Activated CD4-positive, alpha-beta memory T cell treated with anti-CD3 and anti-CD28 coated beads, Interleukin-2, amount 10 ng/mL, durations not matched to agents 7 days and 5 days (primary cell): ENCODE measurements at regions not wholly inside any gene's neighbourhood (a gene's known extent, or its start where the extent isn't known, plus 50 kb on each side); places are given as distances from the start of the nearest gene placed in this dataset.
"Not testable (repeated sequence)": the region's sequence is repeated elsewhere in the genome, so short reads cannot be mapped to it uniquely, and the experiment has no call there.

ENCODE experiments used
- CTCF ChIA-PET: fragments of 350-600 bp; sonication (Branson Sonifier 250); formaldehyde crosslinking; loops from one replicate; lab custom pipeline; 2021; ENCODE audit warnings: antibody characterized with exemption, inconsistent platforms; lab: Charles Lee
- POLR2A ChIA-PET: fragments of 350-600 bp; sonication (Branson Sonifier 250); formaldehyde crosslinking; loops from one replicate; lab custom pipeline; 2021; ENCODE audit warnings: antibody characterized with exemption; lab: Charles Lee
- DNase-seq: peaks from one replicate; pipeline ENCODE4 v3.0.0-alpha.2; 2020
- H3K27ac Mint-ChIP-seq: one replicate; pipeline ENCODE4 v1.8.0; 2021; ENCODE audit warnings: mild to moderate bottlenecking, mixed read lengths
- H3K27me3 Mint-ChIP-seq: one replicate; pipeline ENCODE4 v1.8.0; 2021; ENCODE audit warnings: mixed read lengths
- H3K36me3 Mint-ChIP-seq: one replicate; pipeline ENCODE4 v1.8.0; 2021; ENCODE audit warnings: low read depth, mixed read lengths
- H3K4me1 Mint-ChIP-seq: one replicate; pipeline ENCODE4 v1.8.0; 2021; ENCODE audit warnings: mixed read lengths
- H3K4me3 Mint-ChIP-seq: one replicate; pipeline ENCODE4 v1.8.0; 2021; ENCODE audit warnings: mild to moderate bottlenecking, mixed read lengths
- H3K9me3 Mint-ChIP-seq: one replicate; pipeline ENCODE4 v1.8.0; 2021; ENCODE audit warnings: mixed read lengths

- Mint-ChIP-seq H3K27me3 (no peaks in the 10 kb centered on the region), H3K4me3 (no peak overlapping the region), H3K36me3 (no peaks in the 10 kb centered on the region), H3K27ac (no peak overlapping the region), H3K4me1 (peaks cover 5% of the 10 kb centered on the region), H3K9me3 (no peaks in the 10 kb centered on the region)
- no peak for DNase-seq
- ChIA-PET CTCF (no interaction called here), POLR2A (no interaction called here)
Measured at GRCh38 chr3:4063916-4064574, 239.1 kb upstream of the SETMAR start.

- H3K36me3 Mint-ChIP-seq, result no peaks in the 10 kb centered on the region
- CTCF ChIA-PET, result no interaction called here
- H3K4me1 Mint-ChIP-seq, result no peaks in the 10 kb centered on the region
Measured at GRCh38 chr3:4065085-4065484, 238.1 kb upstream of the SETMAR start.

DNA sequence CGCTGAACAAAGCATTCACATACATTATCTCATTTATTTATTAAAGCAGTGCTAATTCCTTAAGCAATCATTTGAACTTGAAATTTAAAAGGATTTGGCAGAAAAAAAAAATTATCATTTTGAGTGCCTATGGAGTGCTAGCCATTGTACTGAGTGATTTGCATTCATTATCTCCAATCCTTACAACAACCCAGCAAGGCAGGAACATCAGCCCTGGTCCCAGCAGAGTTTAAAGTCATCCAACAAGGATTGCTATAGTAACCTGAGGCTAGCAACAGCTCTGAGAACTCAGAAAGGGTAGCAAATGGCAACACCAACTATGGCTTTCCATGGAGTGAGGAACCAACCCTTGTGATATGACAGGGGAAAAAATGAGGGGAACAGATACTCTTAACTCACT lies 237.6 kb upstream of the SETMAR start:
- Mint-ChIP-seq H3K9me3 (no peaks in the 10 kb centered on the region), H3K4me3 (no peak overlapping the region), H3K27ac (no peak overlapping the region), H3K27me3 (no peaks in the 10 kb centered on the region), H3K4me1 (no peaks in the 10 kb centered on the region), H3K36me3 (no peaks in the 10 kb centered on the region)
- ChIA-PET CTCF (no interaction called here), POLR2A (no interaction called here)
- no peak for DNase-seq

More at GRCh38 chr3:4065085-4065484, 238.1 kb upstream of the SETMAR start:
- POLR2A ChIA-PET, result no interaction called here
- no peak for DNase-seq
- H3K9me3 Mint-ChIP-seq, result no peaks in the 10 kb centered on the region
- no peak overlapping the region for H3K4me3 Mint-ChIP-seq
- no peaks in the 10 kb centered on the region for H3K27me3 Mint-ChIP-seq
- H3K27ac Mint-ChIP-seq, result no peak overlapping the region

DNA sequence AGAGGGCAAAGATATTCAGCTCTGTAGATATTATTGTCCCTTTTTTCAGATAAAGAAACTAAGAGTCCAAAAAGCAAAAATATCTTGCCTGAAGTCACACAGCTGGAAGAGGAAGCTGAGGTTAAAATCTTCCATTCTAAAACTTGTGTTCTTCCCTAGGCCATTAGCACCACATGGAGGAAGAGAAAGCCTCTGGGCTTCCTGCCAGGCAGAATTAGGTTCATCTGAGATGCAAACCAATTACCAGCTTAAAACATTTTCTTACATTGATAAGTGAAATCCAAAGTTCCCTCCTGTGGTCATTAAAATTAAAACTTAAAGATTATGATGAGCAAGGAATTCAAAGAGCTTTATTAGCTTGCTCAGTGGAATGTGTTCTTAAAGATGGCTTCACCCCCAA lies 235.3 kb upstream of the SETMAR start:
- H3K27ac Mint-ChIP-seq, result no peak overlapping the region
- H3K27me3 Mint-ChIP-seq, result no peaks in the 10 kb centered on the region
- CTCF ChIA-PET, result interaction anchor here (0.5 kb wide), 1 partner anchor 53 kb away, joined by 3 read pairs; no protein-coding TSS in a partner anchor
- H3K4me1 Mint-ChIP-seq, result no peaks in the 10 kb centered on the region
- POLR2A ChIA-PET, result no interaction called here
- no peaks in the 10 kb centered on the region for H3K36me3 Mint-ChIP-seq
- H3K4me3 Mint-ChIP-seq, result no peak overlapping the region
- peaks cover 8% of the 10 kb centered on the region for H3K9me3 Mint-ChIP-seq
- DNase-seq, result no peak

GRCh38 chr3:4069796-4070195 lies 233.4 kb upstream of the SETMAR start:
- Mint-ChIP-seq H3K36me3 (no peaks in the 10 kb centered on the region), H3K27me3 (no peaks in the 10 kb centered on the region), H3K4me3 (no peak overlapping the region), H3K27ac (no peak overlapping the region), H3K9me3 (peaks cover 8% of the 10 kb centered on the region), H3K4me1 (no peaks in the 10 kb centered on the region)
- no peak for DNase-seq
- CTCF ChIA-PET, result no interaction called here
- POLR2A ChIA-PET, result no interaction called here

- ChIA-PET POLR2A (no interaction called here), CTCF (no interaction called here)
- Mint-ChIP-seq H3K4me3 (no peak overlapping the region), H3K27ac (no peak overlapping the region), H3K36me3 (no peaks in the 10 kb centered on the region), H3K9me3 (peaks cover 8% of the 10 kb centered on the region), H3K27me3 (no peaks in the 10 kb centered on the region), H3K4me1 (no peaks in the 10 kb centered on the region)
- peak; percentile 31 for DNase-seq
Measured at GRCh38 chr3:4071481-4072184, 231.5 kb upstream of the SETMAR start.

DNA sequence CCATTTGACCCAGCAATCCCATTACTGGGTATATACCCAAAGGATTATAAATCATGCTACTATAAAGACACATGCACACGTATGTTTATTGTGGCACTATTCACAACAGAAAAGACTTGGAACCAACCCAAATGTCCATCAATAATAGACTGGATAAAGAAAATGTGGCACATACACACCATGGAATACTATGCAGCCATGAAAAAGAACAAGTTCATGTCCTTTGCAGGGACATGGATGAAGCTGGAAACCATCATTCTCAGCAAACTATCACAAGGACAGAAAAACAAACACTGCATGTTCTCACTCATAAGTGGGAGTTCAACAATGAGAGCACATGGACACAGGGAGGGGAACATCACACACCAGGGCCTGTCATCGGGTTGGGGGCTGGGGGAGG lies 225.9 kb upstream of the SETMAR start:
- CTCF ChIA-PET, H3K9me3 Mint-ChIP-seq, H3K4me1 Mint-ChIP-seq, POLR2A ChIA-PET, DNase-seq, H3K27me3 Mint-ChIP-seq, H3K36me3 Mint-ChIP-seq, H3K4me3 Mint-ChIP-seq, H3K27ac Mint-ChIP-seq: not testable (repeated sequence)

DNA sequence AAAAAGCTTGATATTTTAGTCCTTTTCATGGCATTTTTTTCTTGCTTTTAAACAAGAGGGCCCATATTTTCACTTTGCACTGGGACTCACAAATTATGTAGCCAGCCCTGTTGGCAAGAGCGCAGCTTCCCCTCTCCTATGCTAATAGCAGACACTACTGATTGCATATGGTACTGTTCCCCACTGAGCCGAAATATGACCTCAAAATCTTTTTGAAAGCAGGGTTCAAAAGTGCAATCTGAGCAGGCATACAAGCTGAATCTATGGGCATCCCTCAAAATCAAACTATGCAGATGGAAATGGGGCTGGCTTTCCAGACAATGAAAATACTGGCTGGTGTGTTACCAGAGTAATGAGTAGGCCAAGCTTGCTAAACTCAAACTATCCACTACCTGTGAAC lies 225.2 kb upstream of the SETMAR start:
- no peak overlapping the region for H3K27ac Mint-ChIP-seq
- CTCF ChIA-PET, result no interaction called here
- H3K4me1 Mint-ChIP-seq, result no peaks in the 10 kb centered on the region
- no peak overlapping the region for H3K4me3 Mint-ChIP-seq
- no peak for DNase-seq
- no peaks in the 10 kb centered on the region for H3K27me3 Mint-ChIP-seq
- POLR2A ChIA-PET, result no interaction called here
- no peaks in the 10 kb centered on the region for H3K36me3 Mint-ChIP-seq
- no peaks in the 10 kb centered on the region for H3K9me3 Mint-ChIP-seq

GRCh38 chr3:4078903-4079302 lies 224.3 kb upstream of the SETMAR start:
- Mint-ChIP-seq H3K27me3 (no peaks in the 10 kb centered on the region), H3K9me3 (no peaks in the 10 kb centered on the region), H3K27ac (no peak overlapping the region), H3K36me3 (no peaks in the 10 kb centered on the region), H3K4me1 (no peaks in the 10 kb centered on the region), H3K4me3 (no peak overlapping the region)
- CTCF ChIA-PET, result no interaction called here
- POLR2A ChIA-PET, result no interaction called here
- DNase-seq, result no peak

DNA sequence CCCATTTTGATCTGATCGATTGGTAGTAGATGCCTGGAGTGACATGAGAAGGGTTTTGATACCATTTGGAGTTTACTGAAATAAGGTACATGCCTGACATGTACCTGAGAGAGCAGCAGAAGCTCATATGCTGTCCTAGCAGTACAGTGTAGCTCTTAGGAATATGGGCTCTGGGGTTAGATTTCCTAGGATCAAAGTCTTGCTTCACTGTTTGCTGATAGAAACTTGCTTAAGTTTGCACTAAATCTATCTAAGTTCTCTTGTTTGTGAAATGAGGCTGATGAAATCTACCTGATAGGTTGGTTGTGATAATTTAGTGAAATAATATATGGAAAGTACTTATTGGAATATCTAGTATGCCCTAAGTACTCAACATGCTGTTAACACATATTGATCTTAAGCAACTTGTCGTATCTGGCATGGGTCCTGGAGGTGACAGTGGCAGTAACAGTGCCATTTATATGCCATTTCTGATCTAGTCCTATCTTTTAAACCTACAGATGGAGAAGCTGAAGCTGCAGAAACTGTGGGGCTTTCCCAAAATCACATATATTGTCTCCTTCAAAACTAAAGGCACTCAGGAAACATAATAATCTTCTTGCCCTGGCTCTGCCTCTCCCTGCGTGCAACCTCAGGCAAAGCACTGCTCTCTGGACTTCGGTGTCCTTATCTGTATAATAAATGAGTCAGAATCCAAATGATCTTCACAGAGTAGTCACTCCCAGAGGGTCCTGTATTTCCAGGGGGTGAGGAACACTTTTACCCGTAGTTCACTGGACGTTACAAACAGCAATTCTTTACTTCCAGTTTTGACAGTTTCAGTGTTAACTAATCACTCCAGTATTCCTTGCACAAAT lies 223.6 kb upstream of the SETMAR start:
- no peaks in the 10 kb centered on the region for H3K27me3 Mint-ChIP-seq
- H3K4me1 Mint-ChIP-seq, result no peaks in the 10 kb centered on the region
- ChIA-PET CTCF (no interaction called here), POLR2A (no interaction called here)
- no peaks in the 10 kb centered on the region for H3K9me3 Mint-ChIP-seq
- H3K4me3 Mint-ChIP-seq, result no peak overlapping the region
- H3K36me3 Mint-ChIP-seq, result no peaks in the 10 kb centered on the region
- H3K27ac Mint-ChIP-seq, result no peak overlapping the region
- no peak for DNase-seq

DNA sequence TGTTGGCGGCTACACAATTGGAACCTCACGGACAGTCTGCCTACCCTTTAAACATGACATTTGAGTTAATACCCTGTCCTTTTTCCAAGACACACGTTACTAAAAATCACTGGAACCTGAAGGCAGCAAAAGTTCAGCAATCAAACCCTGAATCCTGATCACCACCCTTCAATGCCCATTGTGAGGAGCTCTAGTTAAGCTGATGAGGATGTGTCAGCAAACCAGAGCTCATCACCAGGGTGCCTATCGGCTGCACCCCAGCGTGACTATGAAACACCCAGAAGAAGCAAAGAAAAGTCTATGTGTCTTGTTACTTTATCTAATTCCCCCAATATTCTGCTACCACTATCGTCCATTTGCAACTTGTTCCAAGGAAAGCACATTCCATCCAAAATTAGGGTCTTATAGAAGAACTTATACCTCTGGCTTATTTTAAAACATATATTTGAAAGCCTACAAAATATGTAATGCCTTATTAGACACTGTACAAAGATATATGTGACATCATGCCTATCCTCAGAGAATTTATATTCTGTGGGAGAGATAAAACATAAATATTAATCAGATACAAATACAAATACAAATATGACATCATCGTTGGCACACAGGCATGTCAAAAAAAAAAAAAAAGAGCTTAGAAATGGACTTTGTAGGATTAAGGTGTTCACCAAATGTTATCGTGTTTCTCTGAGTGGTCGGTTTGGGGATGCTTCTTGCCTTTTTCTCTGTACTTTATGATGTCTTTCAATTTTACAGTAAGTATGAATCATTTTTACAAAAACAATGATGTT lies 219.7 kb upstream of the SETMAR start:
- no peak overlapping the region for H3K27ac Mint-ChIP-seq
- H3K36me3 Mint-ChIP-seq, result no peaks in the 10 kb centered on the region
- CTCF ChIA-PET, result no interaction called here
- no peak for DNase-seq
- H3K9me3 Mint-ChIP-seq, result no peaks in the 10 kb centered on the region
- H3K4me3 Mint-ChIP-seq, result no peak overlapping the region
- POLR2A ChIA-PET, result no interaction called here
- no peaks in the 10 kb centered on the region for H3K27me3 Mint-ChIP-seq
- H3K4me1 Mint-ChIP-seq, result no peaks in the 10 kb centered on the region

- CTCF ChIA-PET, result no interaction called here
- no peaks in the 10 kb centered on the region for H3K36me3 Mint-ChIP-seq
- no peak overlapping the region for H3K4me3 Mint-ChIP-seq
- H3K27me3 Mint-ChIP-seq, result no peaks in the 10 kb centered on the region
- no peak for DNase-seq
- no peaks in the 10 kb centered on the region for H3K4me1 Mint-ChIP-seq
- H3K27ac Mint-ChIP-seq, result no peak overlapping the region
- POLR2A ChIA-PET, result no interaction called here
- no peaks in the 10 kb centered on the region for H3K9me3 Mint-ChIP-seq
Measured at GRCh38 chr3:4084271-4084670, 218.9 kb upstream of the SETMAR start.

- H3K4me1 Mint-ChIP-seq, H3K27me3 Mint-ChIP-seq, H3K9me3 Mint-ChIP-seq, DNase-seq, CTCF ChIA-PET, POLR2A ChIA-PET, H3K4me3 Mint-ChIP-seq, H3K36me3 Mint-ChIP-seq, H3K27ac Mint-ChIP-seq: not testable (repeated sequence)
Measured at GRCh38 chr3:4086662-4087061, 216.5 kb upstream of the SETMAR start.
